SK-N-SH (cell line): ENCODE measurements at regions not wholly inside any gene's neighbourhood (a gene's known extent, or its start where the extent isn't known, plus 50 kb on each side); places are given as distances from the start of the nearest gene placed in this dataset.

ENCODE experiments used
- CTCF ChIA-PET: fragments of 300-600, 350-600 bp; formaldehyde crosslinking; extraction: SDS; loops from one replicate; lab custom pipeline; 2021; lab: Yijun Ruan, JAX
- POLR2A ChIA-PET: fragments of 350-600 bp; sonication (Branson Sonifier 250); formaldehyde crosslinking; extraction: SDS; loops from one replicate; lab custom pipeline; 2020; ENCODE audit warnings: antibody characterized with exemption, inconsistent platforms; lab: Yijun Ruan, JAX
- DNase-seq: peaks from one replicate; pipeline ENCODE4 v3.0.0; 2012
- H2AFZ ChIP-seq: fragments of 200-600 bp; sonication (generic); 2 replicates; pipeline ENCODE4 v1.8.1; 2016; ENCODE audit warnings: antibody characterized with exemption, mild to moderate bottlenecking, low read depth
- H3F3A ChIP-seq: fragments of 200-600 bp; sonication (generic); replicated peaks from 2 replicates; pipeline ENCODE3; 2016; ENCODE audit warnings: antibody characterized with exemption, mild to moderate bottlenecking; ENCODE audit not compliant: insufficient read depth
- H3K27ac ChIP-seq, 2 experiments: fragments of 200-500 bp in 1 of 2; fragments of 200-600 bp in 1 of 2; sonication (Bioruptor generic) in 1 of 2; sonication (generic), shearing (Covaris generic) in 1 of 2; 2 replicates each; pipeline versions ENCODE4 v1.5.1 to v1.6.1; 2014 to 2016; ENCODE audit warnings: low read depth in 2 of 2, inconsistent platforms in 1 of 2, low read length in 1 of 2, mild to moderate bottlenecking in 1 of 2, mixed read lengths in 1 of 2
- H3K27me3 ChIP-seq: fragments of 200-600 bp; sonication (generic), shearing (Covaris generic); 2 replicates; pipeline ENCODE4 v1.6.1; 2016; ENCODE audit warnings: mixed run types; ENCODE audit not compliant: insufficient read depth
- H3K36me3 ChIP-seq, 2 experiments: fragments of 200-500 bp in 1 of 2; fragments of 200-600 bp in 1 of 2; sonication (Bioruptor generic) in 1 of 2; sonication (generic) in 1 of 2; replicated peaks in 1 of 2; 2 replicates each; pipeline versions ENCODE3 to v1.5.1; 2014 to 2016; ENCODE audit warnings: low read length in 1 of 2, mild to moderate bottlenecking in 1 of 2; ENCODE audit not compliant: insufficient read depth in 2 of 2, control insufficient read depth in 1 of 2
- H3K4me1 ChIP-seq, 2 experiments: fragments of 200-500 bp in 1 of 2; fragments of 200-600 bp in 1 of 2; sonication (Bioruptor generic) in 1 of 2; sonication (generic), shearing (Covaris generic) in 1 of 2; 2 replicates each; pipeline versions ENCODE4 v1.5.1 to v1.6.1; 2014 to 2016; ENCODE audit warnings: low read depth in 1 of 2, low read length in 1 of 2, mixed run types in 1 of 2; ENCODE audit not compliant: insufficient read depth in 2 of 2, control insufficient read depth in 1 of 2
- H3K4me2 ChIP-seq: fragments of 200-600 bp; sonication (generic), shearing (Covaris generic); 2 replicates; pipeline ENCODE4 v1.6.1; 2017; ENCODE audit warnings: mixed run types
- H3K4me3 ChIP-seq, 2 experiments: fragments of 200-500 bp in 1 of 2; fragments of 200-600 bp in 1 of 2; sonication (Bioruptor generic) in 1 of 2; sonication (generic), shearing (Covaris generic) in 1 of 2; 2 replicates each; pipeline versions ENCODE4 v1.5.1 to v1.8.1; 2014 to 2016; ENCODE audit warnings: low read depth in 2 of 2, inconsistent platforms in 1 of 2, low read length in 1 of 2, mild to moderate bottlenecking in 1 of 2, mixed read lengths in 1 of 2, moderate library complexity in 1 of 2
- H3K79me2 ChIP-seq: fragments of 200-600 bp; sonication (generic); 2 replicates; pipeline ENCODE4 v1.8.1; 2017; ENCODE audit warnings: mild to moderate bottlenecking; ENCODE audit not compliant: insufficient read depth
- H3K9ac ChIP-seq: fragments of 200-600 bp; sonication (generic); 2 replicates; pipeline ENCODE4 v1.6.1; 2017; ENCODE audit warnings: mixed run types
- H3K9me2 ChIP-seq: fragments of 200-600 bp; sonication (generic); 2 replicates; pipeline ENCODE4 v1.6.1; 2017; ENCODE audit warnings: mixed run types
- H3K9me3 ChIP-seq: fragments of 200-600 bp; sonication (generic); 2 replicates; pipeline ENCODE4 v1.6.1; 2017; ENCODE audit warnings: mixed run types, mild to moderate bottlenecking, moderate library complexity
- H4K20me1 ChIP-seq: fragments of 200-600 bp; sonication (generic); 2 replicates; pipeline ENCODE4 v1.6.1; 2017; ENCODE audit warnings: mild to moderate bottlenecking, mixed run types; ENCODE audit not compliant: insufficient read depth
- CHD2 ChIP-seq: fragments of 150-350 bp; IDR thresholded peaks from 2 replicates; pipeline ENCODE4 v1.6.1; 2018; ENCODE audit warnings: low read length; ENCODE audit not compliant: partially characterized antibody
- EZH2phosphoT487 ChIP-seq: fragments of 200-600 bp; sonication (generic); IDR thresholded peaks from 2 replicates; pipeline ENCODE4 v1.6.1; 2017; ENCODE audit warnings: low read depth, mixed run types, mild to moderate bottlenecking, antibody characterized with exemption, moderate library complexity, borderline replicate concordance
- FOSL2 ChIP-seq: IDR thresholded peaks from 2 replicates; pipeline ENCODE4 v1.4.0; 2012; ENCODE audit warnings: low read depth, mild to moderate bottlenecking, moderate library complexity, borderline replicate concordance
- FOXJ3 ChIP-seq: sonication (generic); formaldehyde crosslinking; IDR thresholded peaks from 2 replicates; pipeline ENCODE4 v1.5.1; 2020; ENCODE audit warnings: mild to moderate bottlenecking, missing genetic modification reagents
- FOXM1 ChIP-seq: IDR thresholded peaks from 2 replicates; pipeline ENCODE4 v1.4.0; 2012; ENCODE audit warnings: low read depth, mild to moderate bottlenecking
- GABPA ChIP-seq: IDR thresholded peaks from 2 replicates; pipeline ENCODE4 v1.4.0; 2012; ENCODE audit warnings: low read depth, mild to moderate bottlenecking
- MEF2A ChIP-seq: IDR thresholded peaks from 2 replicates; pipeline ENCODE4 v1.4.0; 2012; ENCODE audit warnings: low read depth, borderline replicate concordance
- MXI1 ChIP-seq: IDR thresholded peaks from 2 replicates; pipeline ENCODE4 v1.6.1; 2012; ENCODE audit warnings: mild to moderate bottlenecking, low read depth, low read length, improper control_type of control experiment
- NFIC ChIP-seq: IDR thresholded peaks from 2 replicates; pipeline ENCODE4 v1.4.0; 2012; ENCODE audit warnings: borderline replicate concordance
- NRF1 ChIP-seq: IDR thresholded peaks from 2 replicates; pipeline ENCODE4 v1.6.1; 2012; ENCODE audit warnings: low read depth, mild to moderate bottlenecking, low read length
- RAD21 ChIP-seq: IDR thresholded peaks from 2 replicates; pipeline ENCODE4 v1.6.1; 2012; ENCODE audit warnings: mild to moderate bottlenecking, low read length
- SIN3A ChIP-seq: IDR thresholded peaks from 2 replicates; pipeline ENCODE4 v1.6.1; 2012; ENCODE audit warnings: low read depth, mild to moderate bottlenecking, low read length, moderate library complexity, borderline replicate concordance
- SMC3 ChIP-seq: IDR thresholded peaks from 2 replicates; pipeline ENCODE4 v1.6.1; 2012; ENCODE audit warnings: low read depth, low read length, improper control_type of control experiment
- TAF1 ChIP-seq: IDR thresholded peaks from 2 replicates; pipeline ENCODE4 v1.6.1; 2012; ENCODE audit warnings: low read depth, mild to moderate bottlenecking, low read length, moderate library complexity, borderline replicate concordance
- TEAD4 ChIP-seq: IDR thresholded peaks from 2 replicates; pipeline ENCODE4 v1.4.0; 2012; ENCODE audit warnings: mild to moderate bottlenecking, borderline replicate concordance; ENCODE audit not compliant: insufficient read depth
- WGBS: methylation state at CpG from one replicate; pipeline ENCODE4 v1.1.6; 2017; ENCODE audit warnings: low lambda C conversion rate; 5-methylcytosine and 5-hydroxymethylcytosine counted together
- TF ChIP-seq, protein P1 (sequence below): fragments of 150-350 bp; IDR thresholded peaks from 2 replicates; pipeline ENCODE4 v1.6.1; 2016; ENCODE audit warnings: mild to moderate bottlenecking, low read depth, low read length
- TF ChIP-seq, protein P2 (sequence below): fragments of 150-350 bp; IDR thresholded peaks from 2 replicates; pipeline ENCODE4 v1.6.1; 2017; ENCODE audit warnings: antibody characterized with exemption, low read length, low read depth, borderline replicate concordance
- TF ChIP-seq, protein P3 (sequence below): IDR thresholded peaks from 2 replicates; pipeline ENCODE4 v1.4.0; 2012; ENCODE audit warnings: low read depth, borderline replicate concordance
- TF ChIP-seq, protein P4 (sequence below): IDR thresholded peaks from 2 replicates; pipeline ENCODE4 v1.4.0; 2012; ENCODE audit warnings: low read depth, borderline replicate concordance

DNA sequence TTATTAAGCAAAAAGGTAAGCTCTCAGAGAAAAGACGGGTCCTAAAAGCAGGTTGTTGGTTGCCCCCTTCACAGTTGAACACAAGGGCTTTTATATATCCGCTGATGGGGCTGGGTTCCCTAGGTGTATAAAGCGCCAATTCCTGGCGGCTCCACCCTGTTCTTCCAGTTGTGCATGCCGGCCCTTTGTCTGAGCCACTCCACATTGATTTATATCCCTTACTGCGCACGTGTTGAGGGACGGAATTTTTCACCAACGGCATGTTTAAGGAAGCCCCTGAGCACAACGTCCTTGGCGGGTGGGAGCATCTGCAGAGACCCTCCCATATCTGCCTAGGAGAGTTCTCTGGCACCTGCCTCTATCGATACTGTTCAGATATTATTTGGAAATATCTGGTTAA is 135.7 kb downstream of the DTHD1 start (continued):
- TF ChIP-seq TAF1 (no peak), RAD21 (no peak), SIN3A (no peak)
- TF ChIP-seq, all 33 proteins: peak for 0

DNA sequence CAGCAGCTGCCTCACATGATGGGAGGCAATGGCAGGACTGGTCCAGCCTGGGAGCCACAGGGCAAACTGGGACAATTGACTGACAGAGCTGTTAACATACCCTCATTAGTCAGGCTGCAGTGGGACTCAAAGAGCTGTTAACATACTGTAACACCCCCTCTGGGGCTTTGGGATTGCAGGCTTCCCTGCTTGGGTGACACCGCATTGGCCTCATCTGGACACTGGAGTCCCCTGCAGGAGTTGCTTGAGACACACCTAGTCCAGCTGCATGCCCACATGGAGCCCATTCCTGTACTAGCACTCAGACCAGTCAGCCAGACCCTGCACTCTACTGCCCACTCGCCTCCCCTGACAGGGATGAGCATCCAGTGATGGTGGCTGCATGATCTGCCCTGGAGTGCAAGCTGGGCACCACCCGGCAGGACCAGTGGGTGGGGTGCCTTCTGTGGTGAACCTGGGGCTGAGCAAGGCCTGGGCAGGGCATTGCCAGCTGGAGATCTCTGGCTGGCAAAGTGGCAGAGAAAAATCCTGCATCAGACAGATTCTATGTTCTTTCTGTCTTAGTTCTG is 138.8 kb downstream of the DTHD1 start:
- H3K27ac ChIP-seq, result no peak overlapping the region
- H3K4me1 ChIP-seq, result no peaks in the 10 kb centered on the region
- H2AFZ ChIP-seq, result no peak overlapping the region
- H3K4me2 ChIP-seq, result no peak overlapping the region
- H3F3A ChIP-seq, result no peaks in the 10 kb centered on the region
- TF ChIP-seq MXI1, result no peak
- TF ChIP-seq, protein P1, sequence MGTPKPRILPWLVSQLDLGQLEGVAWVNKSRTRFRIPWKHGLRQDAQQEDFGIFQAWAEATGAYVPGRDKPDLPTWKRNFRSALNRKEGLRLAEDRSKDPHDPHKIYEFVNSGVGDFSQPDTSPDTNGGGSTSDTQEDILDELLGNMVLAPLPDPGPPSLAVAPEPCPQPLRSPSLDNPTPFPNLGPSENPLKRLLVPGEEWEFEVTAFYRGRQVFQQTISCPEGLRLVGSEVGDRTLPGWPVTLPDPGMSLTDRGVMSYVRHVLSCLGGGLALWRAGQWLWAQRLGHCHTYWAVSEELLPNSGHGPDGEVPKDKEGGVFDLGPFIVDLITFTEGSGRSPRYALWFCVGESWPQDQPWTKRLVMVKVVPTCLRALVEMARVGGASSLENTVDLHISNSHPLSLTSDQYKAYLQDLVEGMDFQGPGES, result no peak
- no peak for TF ChIP-seq FOXJ3
- no peak for TF ChIP-seq SMC3
- TF ChIP-seq, protein P2, sequence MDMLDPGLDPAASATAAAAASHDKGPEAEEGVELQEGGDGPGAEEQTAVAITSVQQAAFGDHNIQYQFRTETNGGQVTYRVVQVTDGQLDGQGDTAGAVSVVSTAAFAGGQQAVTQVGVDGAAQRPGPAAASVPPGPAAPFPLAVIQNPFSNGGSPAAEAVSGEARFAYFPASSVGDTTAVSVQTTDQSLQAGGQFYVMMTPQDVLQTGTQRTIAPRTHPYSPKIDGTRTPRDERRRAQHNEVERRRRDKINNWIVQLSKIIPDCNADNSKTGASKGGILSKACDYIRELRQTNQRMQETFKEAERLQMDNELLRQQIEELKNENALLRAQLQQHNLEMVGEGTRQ, result no peak
- TF ChIP-seq FOSL2, result no peak
- TF ChIP-seq NFIC, result no peak
- no peak for TF ChIP-seq GABPA
- no peak for TF ChIP-seq RAD21
- TF ChIP-seq TAF1, result no peak
- no peak for TF ChIP-seq MEF2A
- no peak for TF ChIP-seq CHD2
- no peak for TF ChIP-seq NRF1
- TF ChIP-seq, protein P3, sequence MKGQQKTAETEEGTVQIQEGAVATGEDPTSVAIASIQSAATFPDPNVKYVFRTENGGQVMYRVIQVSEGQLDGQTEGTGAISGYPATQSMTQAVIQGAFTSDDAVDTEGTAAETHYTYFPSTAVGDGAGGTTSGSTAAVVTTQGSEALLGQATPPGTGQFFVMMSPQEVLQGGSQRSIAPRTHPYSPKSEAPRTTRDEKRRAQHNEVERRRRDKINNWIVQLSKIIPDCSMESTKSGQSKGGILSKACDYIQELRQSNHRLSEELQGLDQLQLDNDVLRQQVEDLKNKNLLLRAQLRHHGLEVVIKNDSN, result no peak
- TF ChIP-seq FOXM1, result no peak
- no peak for TF ChIP-seq TEAD4
- TF ChIP-seq, protein P4, sequence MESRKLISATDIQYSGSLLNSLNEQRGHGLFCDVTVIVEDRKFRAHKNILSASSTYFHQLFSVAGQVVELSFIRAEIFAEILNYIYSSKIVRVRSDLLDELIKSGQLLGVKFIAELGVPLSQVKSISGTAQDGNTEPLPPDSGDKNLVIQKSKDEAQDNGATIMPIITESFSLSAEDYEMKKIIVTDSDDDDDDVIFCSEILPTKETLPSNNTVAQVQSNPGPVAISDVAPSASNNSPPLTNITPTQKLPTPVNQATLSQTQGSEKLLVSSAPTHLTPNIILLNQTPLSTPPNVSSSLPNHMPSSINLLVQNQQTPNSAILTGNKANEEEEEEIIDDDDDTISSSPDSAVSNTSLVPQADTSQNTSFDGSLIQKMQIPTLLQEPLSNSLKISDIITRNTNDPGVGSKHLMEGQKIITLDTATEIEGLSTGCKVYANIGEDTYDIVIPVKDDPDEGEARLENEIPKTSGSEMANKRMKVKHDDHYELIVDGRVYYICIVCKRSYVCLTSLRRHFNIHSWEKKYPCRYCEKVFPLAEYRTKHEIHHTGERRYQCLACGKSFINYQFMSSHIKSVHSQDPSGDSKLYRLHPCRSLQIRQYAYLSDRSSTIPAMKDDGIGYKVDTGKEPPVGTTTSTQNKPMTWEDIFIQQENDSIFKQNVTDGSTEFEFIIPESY, result no peak
- no peak for TF ChIP-seq EZH2phosphoT487
- no peak for DNase-seq
- POLR2A ChIA-PET, result no interaction called here
- H3K9me3 ChIP-seq, result no peaks in the 10 kb centered on the region
- H3K36me3 ChIP-seq, result no peaks in the 10 kb centered on the region
- CTCF ChIA-PET, result no interaction called here
- H4K20me1 ChIP-seq, result no peaks in the 10 kb centered on the region
- no peaks in the 10 kb centered on the region for H3K9me2 ChIP-seq
- H3K4me3 ChIP-seq, result no peak overlapping the region
- no peak overlapping the region for H3K9ac ChIP-seq
- WGBS, result 0% methylated on average over 2 of the region's 3 CpGs
- H3K27me3 ChIP-seq, result peaks cover 8% of the 10 kb centered on the region; the same call in 1 of the 2 replicates
- no peaks in the 10 kb centered on the region for H3K79me2 ChIP-seq
